HepG2 (cell line): ENCODE measurements at regions not wholly inside any gene's neighbourhood (a gene's known extent, or its start where the extent isn't known, plus 50 kb on each side); places are given as distances from the start of the nearest gene placed in this dataset.

Source experiments
- ATF4 ChIP-seq, 2 experiments: fragments of 450-650 bp in 1 of 2; sonication (generic) in 1 of 2; formaldehyde crosslinking; IDR thresholded peaks; 2 replicates each; pipeline versions ENCODE4 v1.5.0 to v1.8.0; 2020 to 2022; ENCODE audit warnings: mild to moderate bottlenecking in 1 of 2, missing genetic modification reagents in 1 of 2
- ETV5 ChIP-seq: IDR thresholded peaks from 2 replicates; pipeline ENCODE4 v1.6.1; 2018; ENCODE audit warnings: missing biosample characterization, missing genetic modification reagents, inconsistent platforms, borderline replicate concordance
- THRA ChIP-seq: sonication (generic); formaldehyde crosslinking; IDR thresholded peaks from 2 replicates; pipeline ENCODE4 v1.4.0; 2020; ENCODE audit warnings: missing genetic modification reagents, borderline replicate concordance
- TRAFD1 ChIP-seq: sonication (generic); formaldehyde crosslinking; IDR thresholded peaks from 2 replicates; pipeline ENCODE4 v1.5.1; 2020; ENCODE audit warnings: missing genetic modification reagents, mild to moderate bottlenecking, borderline replicate concordance
- ZBTB7A ChIP-seq: sonication (generic); formaldehyde crosslinking; IDR thresholded peaks from 2 replicates; pipeline ENCODE4 v1.8.0; 2022; ENCODE audit warnings: mild to moderate bottlenecking, missing genetic modification reagents
- ZNF263 ChIP-seq: sonication (generic); formaldehyde crosslinking; IDR thresholded peaks from 2 replicates; pipeline ENCODE4 v1.4.0; 2020; ENCODE audit warnings: missing genetic modification reagents
- TF ChIP-seq, protein P1 (sequence below): sonication (generic); formaldehyde crosslinking; conservative IDR thresholded peaks from 2 replicates; pipeline ENCODE4 v1.5.0; 2020; ENCODE audit warnings: missing genetic modification reagents

- no peak for TF ChIP-seq THRA (CRISPR knock-in tag)
- no peak for TF ChIP-seq ATF4 (CRISPR knock-in tag; IDR thresholded peaks at IDR 0.05)
- TF ChIP-seq ETV5 (CRISPR knock-in tag), result no peak
- TF ChIP-seq, protein P1, sequence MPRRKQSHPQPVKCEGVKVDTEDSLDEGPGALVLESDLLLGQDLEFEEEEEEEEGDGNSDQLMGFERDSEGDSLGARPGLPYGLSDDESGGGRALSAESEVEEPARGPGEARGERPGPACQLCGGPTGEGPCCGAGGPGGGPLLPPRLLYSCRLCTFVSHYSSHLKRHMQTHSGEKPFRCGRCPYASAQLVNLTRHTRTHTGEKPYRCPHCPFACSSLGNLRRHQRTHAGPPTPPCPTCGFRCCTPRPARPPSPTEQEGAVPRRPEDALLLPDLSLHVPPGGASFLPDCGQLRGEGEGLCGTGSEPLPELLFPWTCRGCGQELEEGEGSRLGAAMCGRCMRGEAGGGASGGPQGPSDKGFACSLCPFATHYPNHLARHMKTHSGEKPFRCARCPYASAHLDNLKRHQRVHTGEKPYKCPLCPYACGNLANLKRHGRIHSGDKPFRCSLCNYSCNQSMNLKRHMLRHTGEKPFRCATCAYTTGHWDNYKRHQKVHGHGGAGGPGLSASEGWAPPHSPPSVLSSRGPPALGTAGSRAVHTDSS (CRISPR knock-in tag), result no peak
- no peak for TF ChIP-seq ZBTB7A (CRISPR knock-in tag)
- no peak for TF ChIP-seq TRAFD1 (CRISPR knock-in tag)
- TF ChIP-seq ZNF263 (CRISPR knock-in tag), result no peak
These were observed 231.0 kb upstream of the THRB start (continued) for GRCh38 chr3:24725514-24726255.
